KMS-11 (cell line): ENCODE measurements at regions not wholly inside any gene's neighbourhood (a gene's known extent, or its start where the extent isn't known, plus 50 kb on each side); places are given as distances from the start of the nearest gene placed in this dataset.

Experiments
- H2AFZ ChIP-seq: fragments of 200-600 bp; sonication (generic); 2 replicates; pipeline ENCODE4 v1.6.1; 2016; ENCODE audit warnings: antibody characterized with exemption, mixed run types, low read depth
- H3K27ac ChIP-seq: fragments of 200-600 bp; sonication (generic); 2 replicates; pipeline ENCODE4 v1.6.1; 2016; ENCODE audit warnings: mild to moderate bottlenecking, mixed run types
- H3K27me3 ChIP-seq: fragments of 200-600 bp; sonication (generic); 2 replicates; pipeline ENCODE4 v1.6.1; 2017; ENCODE audit warnings: mild to moderate bottlenecking, low read depth, mixed run types, moderate library complexity; ENCODE audit not compliant: insufficient read depth
- H3K36me3 ChIP-seq: fragments of 200-600 bp; sonication (generic); 2 replicates; pipeline ENCODE4 v1.6.1; 2017; ENCODE audit warnings: mild to moderate bottlenecking, mixed run types; ENCODE audit not compliant: insufficient read depth
- H3K4me1 ChIP-seq: fragments of 200-600 bp; sonication (generic); 2 replicates; pipeline ENCODE4 v1.6.1; 2016; ENCODE audit warnings: mild to moderate bottlenecking, low read depth, mixed run types; ENCODE audit not compliant: poor library complexity, severe bottlenecking
- H3K4me2 ChIP-seq: fragments of 200-600 bp; sonication (generic); 2 replicates; pipeline ENCODE4 v1.7.0; 2016; ENCODE audit warnings: mild to moderate bottlenecking, mixed run types
- H3K4me3 ChIP-seq: fragments of 200-600 bp; sonication (generic); IDR thresholded peaks from 2 replicates; pipeline ENCODE4 v1.6.1; 2017; ENCODE audit warnings: low read depth, low read length, mixed read lengths; ENCODE audit not compliant: insufficient read depth
- H3K79me2 ChIP-seq: fragments of 200-600 bp; sonication (generic); 2 replicates; pipeline ENCODE4 v1.6.1; 2016; ENCODE audit warnings: low read depth, mixed run types; ENCODE audit not compliant: insufficient read depth
- H3K9ac ChIP-seq: fragments of 200-600 bp; sonication (generic); 2 replicates; pipeline ENCODE4 v1.6.1; 2016; ENCODE audit warnings: mild to moderate bottlenecking, mixed run types
- H4K20me1 ChIP-seq: fragments of 200-600 bp; sonication (generic); 2 replicates; pipeline ENCODE4 v1.6.1; 2016; ENCODE audit warnings: mild to moderate bottlenecking, mixed run types; ENCODE audit not compliant: insufficient read depth
- TF ChIP-seq, protein P1 (sequence below): fragments of 200-600 bp; sonication (generic); conservative IDR thresholded peaks from 2 replicates; pipeline ENCODE4 v1.6.1; 2017; ENCODE audit warnings: low read depth, mild to moderate bottlenecking, antibody characterized with exemption, low read length, moderate library complexity, mixed read lengths

DNA sequence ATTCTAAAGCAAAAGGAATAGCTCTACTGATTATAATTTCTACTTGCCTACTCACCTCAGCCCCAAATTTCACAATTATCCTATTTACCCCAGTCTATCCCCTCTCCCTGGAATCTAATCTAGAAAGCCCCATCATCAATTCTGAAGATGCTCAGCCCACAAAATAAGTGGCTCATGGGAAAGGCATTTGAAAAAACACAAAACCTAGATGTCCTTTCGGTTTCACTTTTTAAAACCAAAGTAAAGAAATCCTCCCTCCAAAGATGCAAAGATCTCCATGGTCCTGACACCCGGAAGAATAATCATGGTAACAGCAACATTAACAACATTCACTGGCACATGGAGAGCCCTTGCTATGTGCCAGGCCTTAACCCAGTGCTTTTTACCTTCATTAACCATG is 224.8 kb downstream of the FGFR2 start:
- peak overlapping the region; percentile 78; the same call in 1 of the 2 replicates for H2AFZ ChIP-seq
- no peaks in the 10 kb centered on the region for H4K20me1 ChIP-seq
- no peak overlapping the region for H3K4me3 ChIP-seq
- H3K27ac ChIP-seq: 0 out of 2 replicates have a peak overlapping the region, but pooled peaks have one; percentile 18
- no peaks in the 10 kb centered on the region for H3K36me3 ChIP-seq
- H3K4me1 ChIP-seq: peaks cover 36% of the 10 kb centered on the region
- H3K9ac ChIP-seq: no peak overlapping the region
- no peaks in the 10 kb centered on the region for H3K79me2 ChIP-seq
- no peaks in the 10 kb centered on the region for H3K27me3 ChIP-seq
- TF ChIP-seq, protein P1, sequence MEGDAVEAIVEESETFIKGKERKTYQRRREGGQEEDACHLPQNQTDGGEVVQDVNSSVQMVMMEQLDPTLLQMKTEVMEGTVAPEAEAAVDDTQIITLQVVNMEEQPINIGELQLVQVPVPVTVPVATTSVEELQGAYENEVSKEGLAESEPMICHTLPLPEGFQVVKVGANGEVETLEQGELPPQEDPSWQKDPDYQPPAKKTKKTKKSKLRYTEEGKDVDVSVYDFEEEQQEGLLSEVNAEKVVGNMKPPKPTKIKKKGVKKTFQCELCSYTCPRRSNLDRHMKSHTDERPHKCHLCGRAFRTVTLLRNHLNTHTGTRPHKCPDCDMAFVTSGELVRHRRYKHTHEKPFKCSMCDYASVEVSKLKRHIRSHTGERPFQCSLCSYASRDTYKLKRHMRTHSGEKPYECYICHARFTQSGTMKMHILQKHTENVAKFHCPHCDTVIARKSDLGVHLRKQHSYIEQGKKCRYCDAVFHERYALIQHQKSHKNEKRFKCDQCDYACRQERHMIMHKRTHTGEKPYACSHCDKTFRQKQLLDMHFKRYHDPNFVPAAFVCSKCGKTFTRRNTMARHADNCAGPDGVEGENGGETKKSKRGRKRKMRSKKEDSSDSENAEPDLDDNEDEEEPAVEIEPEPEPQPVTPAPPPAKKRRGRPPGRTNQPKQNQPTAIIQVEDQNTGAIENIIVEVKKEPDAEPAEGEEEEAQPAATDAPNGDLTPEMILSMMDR: no peak
- H3K4me2 ChIP-seq: peak overlapping the region; percentile 15

DNA sequence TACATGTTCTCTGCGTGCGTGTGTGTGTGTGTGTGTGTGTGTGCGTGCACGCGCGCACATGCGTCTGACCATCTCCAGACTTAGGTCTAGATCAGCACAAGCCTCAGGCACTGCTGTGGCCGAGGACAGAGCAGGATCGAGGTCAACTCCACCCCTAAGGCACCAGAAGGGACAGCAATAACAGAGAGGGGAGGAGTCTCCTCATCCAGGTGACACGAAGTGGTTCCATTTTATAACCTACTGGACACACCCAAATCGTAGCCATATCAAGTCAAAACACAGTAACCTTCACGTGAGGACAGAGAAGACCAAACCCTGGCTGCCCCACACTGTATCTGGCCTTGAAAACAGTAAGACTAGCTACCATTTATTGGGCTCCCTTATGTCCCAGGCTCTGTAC is 224.1 kb downstream of the FGFR2 start:
- Histone ChIP-seq H3K36me3 (no peaks in the 10 kb centered on the region), H2AFZ (no peak overlapping the region), H3K4me3 (no peak overlapping the region), H3K9ac (no peak overlapping the region), H3K27me3 (no peaks in the 10 kb centered on the region), H3K4me1 (peaks cover 31% of the 10 kb centered on the region), H3K79me2 (no peaks in the 10 kb centered on the region), H3K27ac (no peak overlapping the region), H4K20me1 (no peaks in the 10 kb centered on the region), H3K4me2 (peak overlapping the region; percentile 15; the same call in 1 of the 2 replicates)
- TF ChIP-seq, protein P1: no peak

DNA sequence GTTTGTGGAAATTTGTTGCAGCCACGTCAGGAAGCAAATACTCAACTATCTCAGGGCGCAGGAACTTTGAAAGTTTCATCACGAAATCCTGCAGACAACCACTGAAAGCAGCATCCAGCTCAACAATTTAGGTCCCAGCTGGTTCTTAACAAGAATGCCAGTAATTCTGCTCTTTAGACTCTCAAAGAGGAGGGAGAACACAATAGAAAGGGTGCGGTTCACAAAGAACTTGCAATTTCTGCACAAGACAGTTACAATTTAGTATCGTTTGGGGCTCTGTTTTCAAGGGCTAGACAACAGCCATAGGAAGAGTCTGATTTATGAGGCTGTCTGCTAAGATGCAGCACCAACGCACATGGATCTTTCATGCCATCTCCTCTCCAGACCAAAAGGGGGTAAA is 223.1 kb downstream of the FGFR2 start:
- H3K79me2 ChIP-seq: no peaks in the 10 kb centered on the region
- H3K4me1 ChIP-seq: peaks cover 20% of the 10 kb centered on the region
- no peak overlapping the region for H3K4me3 ChIP-seq
- no peak overlapping the region for H3K9ac ChIP-seq
- no peak overlapping the region for H3K27ac ChIP-seq
- H3K36me3 ChIP-seq: no peaks in the 10 kb centered on the region
- H2AFZ ChIP-seq: no peak overlapping the region
- TF ChIP-seq, protein P1: no peak
- H3K27me3 ChIP-seq: no peaks in the 10 kb centered on the region
- H3K4me2 ChIP-seq: no peak overlapping the region
- no peaks in the 10 kb centered on the region for H4K20me1 ChIP-seq

DNA sequence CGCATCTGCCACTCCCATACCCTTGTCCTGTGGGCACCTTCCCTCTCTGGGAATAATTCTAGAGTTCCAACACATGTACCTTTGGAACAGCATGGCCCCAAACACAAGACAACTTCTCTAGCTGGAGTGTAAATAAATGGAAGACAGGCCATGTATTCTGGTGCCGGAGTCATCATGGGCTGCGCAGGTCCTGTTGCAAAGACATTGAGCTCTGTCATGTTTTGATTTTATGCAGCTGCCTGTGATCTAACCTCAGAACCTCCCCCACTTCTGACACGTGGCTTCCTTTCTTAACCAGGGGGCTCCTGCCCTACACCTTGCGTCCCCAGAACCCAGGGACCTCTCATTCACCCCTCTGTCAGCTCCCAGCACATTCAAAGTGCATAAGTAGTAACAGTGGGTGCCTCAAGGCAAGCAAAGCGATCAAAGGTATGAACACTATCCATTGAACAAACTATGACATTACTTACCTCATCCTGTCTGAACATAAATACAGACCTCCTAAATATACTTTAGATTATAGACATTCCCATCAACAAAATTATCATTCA is 219.9 kb downstream of the FGFR2 start:
- H3K4me1 ChIP-seq: peaks cover 6% of the 10 kb centered on the region
- no peak overlapping the region for H3K4me3 ChIP-seq
- H3K27me3 ChIP-seq: no peaks in the 10 kb centered on the region
- H2AFZ ChIP-seq: no peak overlapping the region
- no peaks in the 10 kb centered on the region for H4K20me1 ChIP-seq
- no peaks in the 10 kb centered on the region for H3K79me2 ChIP-seq
- H3K36me3 ChIP-seq: no peaks in the 10 kb centered on the region
- TF ChIP-seq, protein P1: no peak
- no peak overlapping the region for H3K9ac ChIP-seq
- no peak overlapping the region for H3K27ac ChIP-seq
- H3K4me2 ChIP-seq: no peak overlapping the region
